HG02571 (cell line): ENCODE measurements at regions not wholly inside any gene's neighbourhood (a gene's known extent, or its start where the extent isn't known, plus 50 kb on each side); places are given as distances from the start of the nearest gene placed in this dataset.

Source experiments
- ATAC-seq: cut with Tn5 transposase; IDR thresholded peaks from one replicate; pipeline ENCODE4 v1.9.1; 2021; ENCODE audit warnings: mild to moderate bottlenecking, moderate library complexity; ENCODE audit not compliant: unreplicated experiment

- ATAC-seq: no peak
Measured at GRCh38 chr4:24117975-24118374, 228.1 kb upstream of the PPARGC1A start.

GRCh38 chr4:24116107-24116506, 226.3 kb upstream of the PPARGC1A start:
- no peak for ATAC-seq

GRCh38 chr4:24114919-24115500, 225.2 kb upstream of the PPARGC1A start:
- no peak for ATAC-seq

- no peak for ATAC-seq
Measured at GRCh38 chr4:24114444-24114843, 224.6 kb upstream of the PPARGC1A start.

GRCh38 chr4:24112466-24112865, 222.6 kb upstream of the PPARGC1A start:
- no peak for ATAC-seq

GRCh38 chr4:24108567-24108966, 218.7 kb upstream of the PPARGC1A start:
- ATAC-seq: no peak

GRCh38 chr4:24105327-24106038, 215.6 kb upstream of the PPARGC1A start:
- no peak for ATAC-seq

- ATAC-seq: no peak
Measured at GRCh38 chr4:24104158-24104565, 214.3 kb upstream of the PPARGC1A start.

GRCh38 chr4:24103434-24104157, 213.7 kb upstream of the PPARGC1A start:
- ATAC-seq: no peak

- ATAC-seq: no peak
Measured at GRCh38 chr4:24102621-24103020, 212.8 kb upstream of the PPARGC1A start.

- no peak for ATAC-seq
Measured at GRCh38 chr4:24096603-24097002, 206.8 kb upstream of the PPARGC1A start.

GRCh38 chr4:24094726-24095125, 204.9 kb upstream of the PPARGC1A start:
- ATAC-seq: no peak

- ATAC-seq: no peak
Measured at GRCh38 chr4:24093446-24093845, 203.6 kb upstream of the PPARGC1A start.

GRCh38 chr4:24091639-24092233, 201.9 kb upstream of the PPARGC1A start:
- no peak for ATAC-seq

- ATAC-seq: no peak
Measured at GRCh38 chr4:24089851-24090534, 200.1 kb upstream of the PPARGC1A start.

- no peak for ATAC-seq
Measured at GRCh38 chr4:24080871-24081270, 191.0 kb upstream of the PPARGC1A start.

- ATAC-seq: no peak
Measured at GRCh38 chr4:24078347-24078962, 188.6 kb upstream of the PPARGC1A start.

- ATAC-seq: no peak
Measured at GRCh38 chr4:24076811-24077210, 187.0 kb upstream of the PPARGC1A start.

GRCh38 chr4:24073948-24074347, 184.1 kb upstream of the PPARGC1A start:
- ATAC-seq: no peak

- no peak for ATAC-seq
Measured at GRCh38 chr4:24071612-24072372, 181.9 kb upstream of the PPARGC1A start.
